ENCODE measurements at regions not wholly inside any gene's neighbourhood (a gene's known extent, or its start where the extent isn't known, plus 50 kb on each side); places are given as distances from the start of the nearest gene placed in this dataset.

GRCh38 chr2:147773479-147773878 is 71.3 kb upstream of the ACVR2A start:
- POLR2A ChIA-PET = interaction anchor here (0.7 kb wide), 1 partner anchor 34 kb away, joined by 3 read pairs; no protein-coding TSS in a partner anchor
- CTCF ChIA-PET = no interaction called here
- peaks cover 8% of the 10 kb centered on the region for H3K9me3 Mint-ChIP-seq (ENCODE audit: unreplicated experiment)
- no peak overlapping the region for H3K27ac Mint-ChIP-seq (ENCODE audit: low read depth, unreplicated experiment)
- no TSS peak for BruUV-seq (replicated peaks)
- no peaks in the 10 kb centered on the region for H3K36me3 Mint-ChIP-seq (ENCODE audit: insufficient read depth, unreplicated experiment)
- no peak for DNase-seq (ENCODE audit: unreplicated experiment)
- TF ChIP-seq, protein P1, sequence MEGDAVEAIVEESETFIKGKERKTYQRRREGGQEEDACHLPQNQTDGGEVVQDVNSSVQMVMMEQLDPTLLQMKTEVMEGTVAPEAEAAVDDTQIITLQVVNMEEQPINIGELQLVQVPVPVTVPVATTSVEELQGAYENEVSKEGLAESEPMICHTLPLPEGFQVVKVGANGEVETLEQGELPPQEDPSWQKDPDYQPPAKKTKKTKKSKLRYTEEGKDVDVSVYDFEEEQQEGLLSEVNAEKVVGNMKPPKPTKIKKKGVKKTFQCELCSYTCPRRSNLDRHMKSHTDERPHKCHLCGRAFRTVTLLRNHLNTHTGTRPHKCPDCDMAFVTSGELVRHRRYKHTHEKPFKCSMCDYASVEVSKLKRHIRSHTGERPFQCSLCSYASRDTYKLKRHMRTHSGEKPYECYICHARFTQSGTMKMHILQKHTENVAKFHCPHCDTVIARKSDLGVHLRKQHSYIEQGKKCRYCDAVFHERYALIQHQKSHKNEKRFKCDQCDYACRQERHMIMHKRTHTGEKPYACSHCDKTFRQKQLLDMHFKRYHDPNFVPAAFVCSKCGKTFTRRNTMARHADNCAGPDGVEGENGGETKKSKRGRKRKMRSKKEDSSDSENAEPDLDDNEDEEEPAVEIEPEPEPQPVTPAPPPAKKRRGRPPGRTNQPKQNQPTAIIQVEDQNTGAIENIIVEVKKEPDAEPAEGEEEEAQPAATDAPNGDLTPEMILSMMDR (IDR thresholded peaks at IDR 0.05; ENCODE audit: unreplicated experiment) = no peak
- H3K4me3 Mint-ChIP-seq (ENCODE audit: unreplicated experiment) = no peak overlapping the region
- intact Hi-C loops (cut with micrococcal nuclease) = no loop called here
- H3K27me3 Mint-ChIP-seq (ENCODE audit: insufficient read depth, unreplicated experiment) = peaks cover 11% of the 10 kb centered on the region
- H3K4me1 Mint-ChIP-seq (ENCODE audit: insufficient read depth, unreplicated experiment) = no peaks in the 10 kb centered on the region

- no peak for DNase-seq (ENCODE audit: unreplicated experiment)
- peaks cover 9% of the 10 kb centered on the region for H3K27me3 Mint-ChIP-seq (ENCODE audit: insufficient read depth, unreplicated experiment)
- H3K9me3 Mint-ChIP-seq (ENCODE audit: unreplicated experiment) = peaks cover 7% of the 10 kb centered on the region
- ChIA-PET POLR2A (no interaction called here), CTCF (no interaction called here)
- TF ChIP-seq, protein P1 (IDR thresholded peaks at IDR 0.05; ENCODE audit: unreplicated experiment) = no peak
- H3K36me3 Mint-ChIP-seq (ENCODE audit: insufficient read depth, unreplicated experiment) = no peaks in the 10 kb centered on the region
- no peak overlapping the region for H3K27ac Mint-ChIP-seq (ENCODE audit: low read depth, unreplicated experiment)
- no peaks in the 10 kb centered on the region for H3K4me1 Mint-ChIP-seq (ENCODE audit: insufficient read depth, unreplicated experiment)
- intact Hi-C loops (cut with micrococcal nuclease) = no loop called here
- BruUV-seq (replicated peaks) = no TSS peak
- no peak overlapping the region for H3K4me3 Mint-ChIP-seq (ENCODE audit: unreplicated experiment)
These were observed 72.0 kb upstream of the ACVR2A start for GRCh38 chr2:147772781-147773180.

GRCh38 chr2:147763861-147764260 is 81.0 kb upstream of the ACVR2A start:
- Mint-ChIP-seq H3K4me1 (ENCODE audit: insufficient read depth, unreplicated experiment) (no peaks in the 10 kb centered on the region), H3K27me3 (ENCODE audit: insufficient read depth, unreplicated experiment) (no peaks in the 10 kb centered on the region), H3K4me3 (ENCODE audit: unreplicated experiment) (no peak overlapping the region), H3K27ac (ENCODE audit: low read depth, unreplicated experiment) (no peak overlapping the region), H3K36me3 (ENCODE audit: insufficient read depth, unreplicated experiment) (no peaks in the 10 kb centered on the region), H3K9me3 (ENCODE audit: unreplicated experiment) (no peaks in the 10 kb centered on the region)
- ChIA-PET POLR2A (no interaction called here), CTCF (no interaction called here)
- no peak for DNase-seq (ENCODE audit: unreplicated experiment)
- TF ChIP-seq, protein P1 (IDR thresholded peaks at IDR 0.05; ENCODE audit: unreplicated experiment) = no peak
- no TSS peak for BruUV-seq (replicated peaks)
- intact Hi-C loops (cut with micrococcal nuclease) = no loop called here

DNA sequence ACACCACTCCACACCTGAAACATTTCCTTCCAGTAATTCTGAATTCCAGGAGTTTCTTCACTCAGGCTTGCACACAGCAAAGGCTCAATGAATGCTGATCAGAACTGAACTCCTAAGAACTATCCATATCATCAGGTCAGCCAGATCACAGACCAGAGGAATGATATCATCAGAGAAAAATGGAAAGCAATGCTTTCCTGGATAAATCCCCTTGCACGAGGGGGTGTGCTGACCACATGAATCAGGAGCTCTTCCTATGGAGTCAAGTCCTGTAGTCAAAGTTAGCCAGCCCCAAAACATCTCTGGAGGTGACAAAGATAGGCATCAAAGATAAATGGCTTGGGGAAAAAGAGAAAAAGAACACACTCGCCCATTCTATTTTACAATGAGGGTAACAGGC is 83.8 kb upstream of the ACVR2A start:
- BruUV-seq (replicated peaks) = no TSS peak

More for the DNA sequence above, 83.8 kb upstream of the ACVR2A start:
- H3K27me3 Mint-ChIP-seq (ENCODE audit: insufficient read depth, unreplicated experiment) = no peaks in the 10 kb centered on the region
- H3K27ac Mint-ChIP-seq (ENCODE audit: low read depth, unreplicated experiment) = no peak overlapping the region
- H3K9me3 Mint-ChIP-seq (ENCODE audit: unreplicated experiment) = no peaks in the 10 kb centered on the region
- ChIA-PET CTCF (no interaction called here), POLR2A (no interaction called here)
- intact Hi-C loops (cut with micrococcal nuclease) = no loop called here
- H3K36me3 Mint-ChIP-seq (ENCODE audit: insufficient read depth, unreplicated experiment) = no peaks in the 10 kb centered on the region
- H3K4me1 Mint-ChIP-seq (ENCODE audit: insufficient read depth, unreplicated experiment) = no peaks in the 10 kb centered on the region
- H3K4me3 Mint-ChIP-seq (ENCODE audit: unreplicated experiment) = no peak overlapping the region
- TF ChIP-seq, protein P1 (IDR thresholded peaks at IDR 0.05; ENCODE audit: unreplicated experiment) = no peak
- DNase-seq (ENCODE audit: unreplicated experiment) = no peak

Measured in MCF 10A (cell line).